Thoracic aorta (tissue), 2 donors: ENCODE measurements at regions not wholly inside any gene's neighbourhood (a gene's known extent, or its start where the extent isn't known, plus 50 kb on each side); places are given as distances from the start of the nearest gene placed in this dataset.

Source experiments
- ATAC-seq: fragments of 150-250 bp; one replicate; pipeline ENCODE4 v1.8.0; 2017; ENCODE audit warnings: low read depth; ENCODE audit not compliant: insufficient number of reproducible peaks, low FRiP score
- DNase-seq: peaks from one replicate; pipeline ENCODE4 v3.0.0-alpha.2; 2020; ENCODE audit warnings: low spot score
- H3K27ac ChIP-seq, 2 donors: fragments of 200-600 bp; sonication (generic); 1 replicate in 1 of 2; 2 replicates in 1 of 2; pipeline ENCODE4 v1.5.1; 2016; ENCODE audit warnings: mild to moderate bottlenecking in 2 of 2, moderate library complexity in 2 of 2
- H3K27me3 ChIP-seq: fragments of 200-600 bp; sonication (generic); replicated peaks from 2 replicates; pipeline ENCODE4 v1.6.0; 2016; ENCODE audit warnings: mild to moderate bottlenecking; ENCODE audit not compliant: insufficient read depth
- H3K36me3 ChIP-seq: fragments of 200-600 bp; sonication (generic); one replicate; pipeline ENCODE4 v1.5.1; 2016
- H3K4me1 ChIP-seq, 2 donors: fragments of 200-600 bp; sonication (generic); 1 replicate in 1 of 2; 2 replicates in 1 of 2; pipeline versions ENCODE4 v1.5.1 to v1.6.0; 2016; ENCODE audit warnings: low read depth in 2 of 2, mild to moderate bottlenecking in 1 of 2; ENCODE audit not compliant: control insufficient read depth in 1 of 2
- H3K4me3 ChIP-seq: fragments of 200-600 bp; sonication (generic); 2 replicates; pipeline ENCODE4 v1.5.1; 2016; ENCODE audit warnings: mild to moderate bottlenecking
- H3K9me3 ChIP-seq: fragments of 200-600 bp; sonication (generic); 2 replicates; pipeline ENCODE4 v1.5.1; 2016
- TF ChIP-seq, protein P1 (sequence below): fragments of 200-600 bp; sonication (generic); IDR thresholded peaks from one replicate; pipeline ENCODE4 v1.5.1; 2019; ENCODE audit warnings: antibody characterized with exemption

- TF ChIP-seq, protein P1, sequence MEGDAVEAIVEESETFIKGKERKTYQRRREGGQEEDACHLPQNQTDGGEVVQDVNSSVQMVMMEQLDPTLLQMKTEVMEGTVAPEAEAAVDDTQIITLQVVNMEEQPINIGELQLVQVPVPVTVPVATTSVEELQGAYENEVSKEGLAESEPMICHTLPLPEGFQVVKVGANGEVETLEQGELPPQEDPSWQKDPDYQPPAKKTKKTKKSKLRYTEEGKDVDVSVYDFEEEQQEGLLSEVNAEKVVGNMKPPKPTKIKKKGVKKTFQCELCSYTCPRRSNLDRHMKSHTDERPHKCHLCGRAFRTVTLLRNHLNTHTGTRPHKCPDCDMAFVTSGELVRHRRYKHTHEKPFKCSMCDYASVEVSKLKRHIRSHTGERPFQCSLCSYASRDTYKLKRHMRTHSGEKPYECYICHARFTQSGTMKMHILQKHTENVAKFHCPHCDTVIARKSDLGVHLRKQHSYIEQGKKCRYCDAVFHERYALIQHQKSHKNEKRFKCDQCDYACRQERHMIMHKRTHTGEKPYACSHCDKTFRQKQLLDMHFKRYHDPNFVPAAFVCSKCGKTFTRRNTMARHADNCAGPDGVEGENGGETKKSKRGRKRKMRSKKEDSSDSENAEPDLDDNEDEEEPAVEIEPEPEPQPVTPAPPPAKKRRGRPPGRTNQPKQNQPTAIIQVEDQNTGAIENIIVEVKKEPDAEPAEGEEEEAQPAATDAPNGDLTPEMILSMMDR = no peak
- no peak overlapping the region for H3K27ac ChIP-seq
- ATAC-seq = no peak
- no peaks in the 10 kb centered on the region for H3K36me3 ChIP-seq
- no peaks in the 10 kb centered on the region for H3K4me1 ChIP-seq
- no peak overlapping the region for H3K4me3 ChIP-seq
- no peaks in the 10 kb centered on the region for H3K9me3 ChIP-seq
- no peaks in the 10 kb centered on the region for H3K27me3 ChIP-seq
- DNase-seq = no peak
Measured at GRCh38 chr5:93099902-93100347, 481.1 kb downstream of the NR2F1-AS1 start.

GRCh38 chr5:93096561-93096960 lies 484.5 kb downstream of the NR2F1-AS1 start:
- H3K9me3 ChIP-seq = no peaks in the 10 kb centered on the region
- no peaks in the 10 kb centered on the region for H3K27me3 ChIP-seq
- no peaks in the 10 kb centered on the region for H3K36me3 ChIP-seq
- ATAC-seq (no peak), DNase-seq (no peak)
- no peak overlapping the region for H3K27ac ChIP-seq
- no peak overlapping the region for H3K4me3 ChIP-seq
- TF ChIP-seq, protein P1 = no peak
- H3K4me1 ChIP-seq = no peaks in the 10 kb centered on the region

GRCh38 chr5:93092349-93093105 lies 488.5 kb downstream of the NR2F1-AS1 start:
- H3K4me1 ChIP-seq = peaks cover 0 to 11% of the 10 kb centered on the region in 2 donors
- TF ChIP-seq, protein P1 = no peak
- DNase-seq = no peak
- H3K27ac ChIP-seq = no peak overlapping the region
- no peaks in the 10 kb centered on the region for H3K9me3 ChIP-seq
- H3K36me3 ChIP-seq = no peaks in the 10 kb centered on the region
- H3K27me3 ChIP-seq = no peaks in the 10 kb centered on the region
- H3K4me3 ChIP-seq = no peak overlapping the region
- no peak for ATAC-seq

DNA sequence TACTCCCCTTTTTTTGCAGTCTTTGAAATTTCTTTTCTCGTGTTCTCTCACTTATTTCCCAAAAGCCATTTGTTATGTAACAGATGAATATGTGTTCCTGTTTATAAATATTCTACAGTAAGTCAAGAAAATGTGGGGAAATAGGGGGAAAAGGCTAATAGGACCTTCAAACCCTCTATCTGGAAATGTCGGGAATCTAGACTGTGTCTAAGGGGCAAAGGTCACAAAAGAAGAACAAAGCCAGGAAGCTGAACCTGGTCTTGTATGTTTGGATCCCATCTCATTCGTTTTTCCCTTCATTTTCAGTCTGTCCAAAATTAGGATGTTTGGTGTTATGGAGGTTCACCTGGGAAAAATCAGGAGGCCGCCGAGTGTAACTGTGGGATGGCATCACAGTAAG lies 490.3 kb downstream of the NR2F1-AS1 start:
- ATAC-seq = no peak
- peaks cover 0 to 11% of the 10 kb centered on the region in 2 donors for H3K4me1 ChIP-seq
- TF ChIP-seq, protein P1 = no peak

DNA sequence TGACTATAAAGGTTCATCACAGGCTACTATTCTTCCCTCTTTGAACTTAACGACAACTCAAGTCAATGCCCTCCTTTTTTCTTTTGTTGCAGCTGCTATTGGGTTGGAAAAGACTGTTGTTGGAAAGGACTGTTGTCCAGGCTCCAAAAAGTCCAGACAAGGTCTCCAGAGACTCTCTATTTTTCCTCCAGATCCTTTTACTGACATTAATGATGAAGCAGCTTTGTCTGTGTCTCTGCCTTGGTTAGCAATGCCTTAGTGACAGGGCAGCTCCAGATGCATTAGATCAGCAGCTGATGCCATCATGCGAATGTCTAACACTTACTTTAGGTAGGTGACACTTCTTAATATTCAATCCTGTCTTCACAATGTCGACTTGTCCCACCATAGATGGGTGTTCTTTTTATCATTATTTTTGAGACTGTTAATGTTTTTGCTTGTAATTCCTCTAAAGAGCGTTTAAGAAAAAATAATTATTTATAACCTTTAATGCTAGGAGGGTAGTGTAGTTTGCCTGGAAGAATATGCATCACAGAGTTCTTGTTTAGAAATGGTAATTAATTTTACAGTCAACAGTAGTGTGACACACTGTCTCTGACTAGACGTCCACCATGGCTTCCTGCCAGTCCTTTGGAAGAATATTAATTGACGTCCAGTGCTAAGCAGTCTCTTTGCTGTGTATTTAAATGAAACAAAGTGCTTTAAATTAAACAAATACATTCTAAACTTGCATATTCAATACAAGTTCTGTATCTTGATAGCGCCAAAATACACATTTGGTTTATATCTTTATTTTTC lies 492.2 kb downstream of the NR2F1-AS1 start:
- Histone ChIP-seq H3K9me3 (no peaks in the 10 kb centered on the region), H3K36me3 (no peaks in the 10 kb centered on the region), H3K27me3 (no peaks in the 10 kb centered on the region), H3K27ac (no peak overlapping the region), H3K4me3 (no peak overlapping the region), H3K4me1 (peaks cover 0 to 11% of the 10 kb centered on the region in 2 donors)
- ATAC-seq = no peak
- DNase-seq = no peak
- TF ChIP-seq, protein P1 = no peak

More for the DNA sequence above, 490.3 kb downstream of the NR2F1-AS1 start:
- Histone ChIP-seq H3K9me3 (no peaks in the 10 kb centered on the region), H3K36me3 (no peaks in the 10 kb centered on the region), H3K27ac (no peak overlapping the region), H3K4me3 (no peak overlapping the region), H3K27me3 (no peaks in the 10 kb centered on the region)
- DNase-seq = no peak
